GM12878 (cell line): ENCODE measurements at regions not wholly inside any gene's neighbourhood (a gene's known extent, or its start where the extent isn't known, plus 50 kb on each side); places are given as distances from the start of the nearest gene placed in this dataset.

Experiments
- ATAC-seq: fragments of 200-7000 bp; cut with Tn5 transposase; 3 replicates; pipeline ENCODE4 v1.9.1; 2020; ENCODE audit warnings: mild to moderate bottlenecking, moderate library complexity
- BruUV-seq: library from RNA; stranded (reverse); fragments of 400-500 nt; replicated peaks from 2 replicates; lab custom pipeline; 2021; lab: Mats Ljungman, UMichigan
- CTCF ChIA-PET: fragments of 300-600 bp; sonication (Branson Sonifier 250); formaldehyde crosslinking; extraction: SDS; loops from one replicate; lab custom pipeline; 2021; ENCODE audit warnings: inconsistent platforms; lab: Yijun Ruan, JAX
- POLR2A ChIA-PET: fragments of 350-600 bp; formaldehyde crosslinking; extraction: SDS; loops from one replicate; lab custom pipeline; 2021; ENCODE audit warnings: inconsistent platforms; lab: Charles Lee
- RAD21 ChIA-PET: fragments of 300-600 bp; sonication (Branson Sonifier 250); formaldehyde crosslinking; loops from one replicate; lab custom pipeline; 2023; ENCODE audit warnings: antibody characterized with exemption; ENCODE audit not compliant: unreplicated experiment; lab: Charles Lee
- SMC1A ChIA-PET: fragments of 300-600 bp; sonication (Branson Sonifier 250); formaldehyde crosslinking; loops from one replicate; lab custom pipeline; 2023; ENCODE audit not compliant: unreplicated experiment, uncharacterized antibody; lab: Charles Lee
- DNase-seq: peaks from one replicate; pipeline ENCODE4 v3.0.0-alpha.2; 2011; ENCODE audit warnings: low read depth, low spot score
- FAIRE-seq: peaks from 3 replicates; lab custom pipeline; 2011; peaks lifted over from hg19 to GRCh38; lab: Jason Lieb, UNC
- H2AFZ ChIP-seq: 2 replicates; pipeline ENCODE4 v1.6.0; 2011; ENCODE audit warnings: low read depth, low read length, control low read depth; ENCODE audit not compliant: control insufficient read depth
- H3K27ac ChIP-seq: 2 replicates; pipeline ENCODE4 v1.5.1; 2011; ENCODE audit warnings: control low read depth; ENCODE audit not compliant: control insufficient read depth, insufficient read depth
- H3K27me3 ChIP-seq, 2 experiments: replicated peaks in 1 of 2; 2 replicates each; pipeline versions ENCODE4 v1.6.0 to v1.6.1; 2011; ENCODE audit warnings: low read length in 1 of 2; ENCODE audit not compliant: control insufficient read depth in 2 of 2, insufficient read depth in 2 of 2
- H3K36me3 ChIP-seq, 2 experiments: 2 replicates each; pipeline ENCODE4 v1.5.1; 2011; ENCODE audit warnings: low read length in 1 of 2; ENCODE audit not compliant: control insufficient read depth in 2 of 2, insufficient read depth in 2 of 2
- H3K4me1 ChIP-seq: 2 replicates; pipeline ENCODE4 v1.6.1; 2011; ENCODE audit warnings: mild to moderate bottlenecking, low read length, moderate library complexity, mixed read lengths; ENCODE audit not compliant: control insufficient read depth, insufficient read depth
- H3K4me2 ChIP-seq: 2 replicates; pipeline ENCODE4 v1.6.0; 2011; ENCODE audit warnings: control low read depth; ENCODE audit not compliant: control insufficient read depth, insufficient read depth
- H3K4me3 ChIP-seq: fragments of 200-600 bp; sonication (generic); 2 replicates; pipeline ENCODE4 v1.5.1; 2016
- H3K79me2 ChIP-seq: 2 replicates; pipeline ENCODE4 v1.6.0; 2011; ENCODE audit warnings: low read length; ENCODE audit not compliant: control insufficient read depth, insufficient read depth
- H3K9ac ChIP-seq: 2 replicates; pipeline ENCODE4 v1.8.0; 2011; ENCODE audit warnings: low read length, control low read depth, mixed read lengths; ENCODE audit not compliant: control insufficient read depth, insufficient read depth
- H3K9me3 ChIP-seq: replicated peaks from 3 replicates; pipeline ENCODE4 v1.5.1; 2011; ENCODE audit warnings: mild to moderate bottlenecking, low read length; ENCODE audit not compliant: control insufficient read depth, insufficient read depth
- H4K20me1 ChIP-seq: 2 replicates; pipeline ENCODE4 v1.6.0; 2011; ENCODE audit not compliant: control insufficient read depth, insufficient read depth
- ATF2 ChIP-seq: IDR thresholded peaks from 2 replicates; pipeline ENCODE4 v1.6.1; 2012; ENCODE audit warnings: low read length, inconsistent platforms
- MLLT1 ChIP-seq: fragments of 450-650 bp; IDR thresholded peaks from 2 replicates; pipeline ENCODE4 v1.6.1; 2016; ENCODE audit warnings: mild to moderate bottlenecking
- NKRF ChIP-seq: fragments of 450-650 bp; conservative IDR thresholded peaks from 2 replicates; pipeline ENCODE4 v1.6.1; 2017; ENCODE audit warnings: mild to moderate bottlenecking, moderate library complexity
- ZBTB11 ChIP-seq: fragments of 450-650 bp; formaldehyde crosslinking; IDR thresholded peaks from 2 replicates; pipeline ENCODE4 v1.5.0; 2022; ENCODE audit warnings: mild to moderate bottlenecking, missing genetic modification characterization
- WGBS: methylation state at CpG from one replicate; pipeline ENCODE4 v1.1.6; 2016; ENCODE audit warnings: low lambda C conversion rate; ENCODE audit not compliant: insufficient replicate concordance, insufficient coverage; ENCODE audit errors: missing lambda C conversion rate; 5-methylcytosine and 5-hydroxymethylcytosine counted together
- in situ Hi-C: fragments of 300-500 bp; cut with MboI; formaldehyde crosslinking; loops from 9 replicates; pipeline ENCODE4 v1.14.3; 2018; ENCODE audit warnings: mixed read lengths
- intact Hi-C: fragments of 100-400 bp; cut with micrococcal nuclease; formaldehyde crosslinking; loops from one replicate; pipeline ENCODE4 v1.14.2; 2022; ENCODE audit not compliant: unreplicated experiment

GRCh38 chr22:22138915-22139314 lies 105.7 kb upstream of the VPREB1 start:
- no peak overlapping the region for H2AFZ ChIP-seq

More at GRCh38 chr22:22138915-22139314, 105.7 kb upstream of the VPREB1 start:
- DNase-seq: no peak
- TF ChIP-seq ZBTB11 (no peak), ATF2 (no peak), MLLT1 (no peak), NKRF (no peak)
- H3K27me3 ChIP-seq: no peaks in the 10 kb centered on the region
- ChIA-PET SMC1A (interaction anchor here (1.2 to 8.9 kb wide), 6 partner anchors 8 to 815 kb away, joined by 3 to 61 read pairs (median 4); no protein-coding TSS in a partner anchor), RAD21 (interaction anchor here (1.0 kb wide), 1 partner anchor 11 kb away, joined by 4 read pairs; no protein-coding TSS in a partner anchor), CTCF (interaction anchor here (0.9 to 5.3 kb wide), 4 partner anchors 11 to 78 kb away, joined by 3 to 27 read pairs (median 8); no protein-coding TSS in a partner anchor), POLR2A (interaction anchor here (0.6 kb wide), 1 partner anchor 20 kb away, joined by 3 read pairs; no protein-coding TSS in a partner anchor)
- intact Hi-C loops: loop anchor here (10.0 kb wide), 1 partner anchor 64 kb away; no protein-coding TSS in a partner anchor
- no peak overlapping the region for H3K27ac ChIP-seq
- 0% methylated on average over 1 of the region's 1 CpG for WGBS
- BruUV-seq: no TSS peak
- H3K4me2 ChIP-seq: no peak overlapping the region
- no peaks in the 10 kb centered on the region for H3K79me2 ChIP-seq
- no peak overlapping the region for H3K4me3 ChIP-seq
- H3K9me3 ChIP-seq: no peaks in the 10 kb centered on the region
- no peaks in the 10 kb centered on the region for H4K20me1 ChIP-seq
- no peaks in the 10 kb centered on the region for H3K36me3 ChIP-seq
- H3K4me1 ChIP-seq: no peaks in the 10 kb centered on the region
- ATAC-seq: no peak
- no peak overlapping the region for H3K9ac ChIP-seq
- FAIRE-seq: no peak
- in situ Hi-C loops: no loop called here
